CD4-positive, alpha-beta T cell (primary cell): ENCODE measurements at regions not wholly inside any gene's neighbourhood (a gene's known extent, or its start where the extent isn't known, plus 50 kb on each side); places are given as distances from the start of the nearest gene placed in this dataset.

ENCODE experiments used
- ATAC-seq: fragments of 200-7000 bp; cut with Tn5 transposase; one replicate; pipeline ENCODE4 v1.10.0; 2022; ENCODE audit warnings: mild to moderate bottlenecking; ENCODE audit not compliant: poor library complexity
- CTCF ChIA-PET: fragments of 350-600 bp; sonication (Branson Sonifier 250); formaldehyde crosslinking; loops from one replicate; lab custom pipeline; 2021; ENCODE audit warnings: antibody characterized with exemption, inconsistent platforms; lab: Charles Lee
- POLR2A ChIA-PET: fragments of 350-600 bp; sonication (Branson Sonifier 250); formaldehyde crosslinking; loops from one replicate; lab custom pipeline; 2021; ENCODE audit warnings: antibody characterized with exemption, inconsistent platforms; lab: Charles Lee
- DNase-seq, 14 experiments: peaks; one replicate each; pipeline ENCODE4 v3.0.0-alpha.2; 2013 to 2020; ENCODE audit warnings: mixed read lengths in 2 of 14
- H3K27ac ChIP-seq, 2 donors: one replicate each; pipeline versions ENCODE4 v1.5.1 to v1.7.0; 2013; ENCODE audit warnings: low read length in 2 of 2, low read depth in 1 of 2, mild to moderate bottlenecking in 1 of 2
- H3K27me3 ChIP-seq, 2 experiments: 1 replicate in 1 of 2; 2 replicates in 1 of 2; pipeline versions ENCODE4 v1.6.1 to v1.7.0; 2013; ENCODE audit warnings: low read length in 2 of 2, control low read depth in 1 of 2, mild to moderate bottlenecking in 1 of 2, moderate library complexity in 1 of 2; ENCODE audit not compliant: insufficient read depth in 2 of 2, control insufficient read depth in 1 of 2
- H3K36me3 ChIP-seq: one replicate; pipeline ENCODE4 v1.6.1; 2013; ENCODE audit warnings: low read length, control low read depth; ENCODE audit not compliant: insufficient read depth
- H3K4me1 ChIP-seq: one replicate; pipeline ENCODE4 v1.6.1; 2013; ENCODE audit warnings: low read length, control low read depth; ENCODE audit not compliant: insufficient read depth
- H3K4me3 ChIP-seq: one replicate; pipeline ENCODE4 v1.5.1; 2013; ENCODE audit warnings: mild to moderate bottlenecking, low read length, moderate library complexity
- H3K9me3 ChIP-seq, 2 experiments: 1 replicate in 1 of 2; 2 replicates in 1 of 2; pipeline versions ENCODE4 v1.6.1 to v1.7.0; 2013; ENCODE audit warnings: low read length in 2 of 2, mild to moderate bottlenecking in 2 of 2, control low read depth in 1 of 2, moderate library complexity in 1 of 2; ENCODE audit not compliant: control insufficient read depth in 1 of 2, insufficient read depth in 1 of 2
- H3K27ac Mint-ChIP-seq: one replicate; pipeline ENCODE4 v1.8.0; 2020; ENCODE audit warnings: mixed read lengths
- H3K27me3 Mint-ChIP-seq: one replicate; pipeline ENCODE4 v1.8.0; 2021; ENCODE audit warnings: mixed read lengths
- H3K36me3 Mint-ChIP-seq: one replicate; pipeline ENCODE4 v1.8.0; 2021; ENCODE audit warnings: low read depth, mixed read lengths
- H3K4me1 Mint-ChIP-seq: one replicate; pipeline ENCODE4 v1.8.0; 2021; ENCODE audit warnings: low read depth, mixed read lengths
- H3K4me3 Mint-ChIP-seq: one replicate; pipeline ENCODE4 v1.8.0; 2020; ENCODE audit warnings: mild to moderate bottlenecking, mixed read lengths
- H3K9me3 Mint-ChIP-seq: one replicate; pipeline ENCODE4 v1.8.0; 2020; ENCODE audit warnings: mixed read lengths
- intact Hi-C, 2 experiments: fragments of 100-400 bp; cut with DNase I in 1 of 2; cut with micrococcal nuclease in 1 of 2; formaldehyde crosslinking; loops; one replicate each; pipeline versions ENCODE4 v1.15.1 to v1.9.0; 2023 to 2025; cut with DNase I, micrococcal nuclease
- TF ChIP-seq, protein P1 (sequence below): fragments of 200-600 bp; IDR thresholded peaks from one replicate; pipeline ENCODE4 v1.8.0; 2022; ENCODE audit warnings: antibody characterized with exemption, mild to moderate bottlenecking

DNA sequence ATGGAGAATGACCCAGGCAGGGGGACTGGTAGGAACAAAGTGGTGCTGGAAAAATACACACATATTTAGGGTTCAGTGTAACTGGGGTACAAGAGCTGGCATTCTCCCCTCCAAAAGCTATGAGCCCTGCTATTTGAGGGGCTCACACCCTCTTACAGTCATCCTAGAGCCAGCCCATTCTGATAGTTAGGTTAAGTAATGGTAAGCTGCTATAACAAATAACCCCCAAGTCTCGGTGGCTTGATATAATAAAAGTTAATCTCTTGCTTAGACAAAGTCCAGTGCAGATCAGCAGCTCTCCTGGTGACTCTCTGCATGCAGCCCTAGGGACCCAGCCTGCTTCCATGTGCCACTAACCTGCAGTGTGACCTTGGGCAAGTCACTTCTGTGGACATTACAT is 234.9 kb upstream of the HES1 start:
- POLR2A ChIA-PET, result no interaction called here
- Mint-ChIP-seq H3K4me3 (no peak overlapping the region), H3K27me3 (no peaks in the 10 kb centered on the region)

DNA sequence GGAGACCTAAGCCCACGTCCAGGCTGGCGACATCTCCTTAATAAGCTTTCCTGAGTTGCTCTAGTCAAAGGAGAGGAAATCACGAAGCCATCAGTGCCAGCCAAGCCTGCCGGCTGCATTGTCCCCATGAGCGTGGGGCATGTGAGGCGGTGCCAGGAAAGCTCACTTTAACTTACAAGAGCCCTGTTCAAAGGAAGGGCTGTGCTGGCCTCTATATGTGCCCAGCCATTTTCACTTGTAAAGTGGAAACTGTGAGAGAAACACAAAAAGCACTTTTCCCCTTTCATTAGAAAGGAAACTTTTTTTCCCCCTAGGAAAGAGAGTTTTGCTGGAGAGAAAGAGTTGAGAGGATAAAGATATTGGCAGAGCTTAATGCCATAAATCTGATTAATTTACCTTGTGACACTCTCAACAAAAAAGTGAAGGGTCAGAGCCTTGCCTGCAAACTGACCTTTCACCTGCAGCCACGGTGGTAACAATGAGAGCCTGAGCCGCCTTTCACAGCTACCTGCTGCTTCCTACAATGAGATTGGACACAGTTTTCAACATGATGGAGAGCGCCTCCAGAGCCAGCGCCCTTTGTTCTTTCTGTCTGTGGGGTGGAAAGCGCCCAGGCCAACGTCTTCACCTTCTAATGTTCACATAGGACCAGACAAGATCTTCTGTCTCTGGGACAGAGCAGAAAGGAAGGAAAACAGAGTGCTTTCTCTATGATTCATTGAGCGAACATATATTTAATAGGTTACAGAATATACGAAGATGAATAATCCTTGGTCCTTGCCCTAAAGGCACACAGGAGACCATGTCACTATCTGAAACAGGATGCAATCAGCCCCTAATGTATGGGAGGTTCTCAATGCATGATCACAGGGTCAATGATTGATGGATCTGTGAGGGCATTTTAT is 233.1 kb upstream of the HES1 start:
- no peaks in the 10 kb centered on the region for H3K36me3 Mint-ChIP-seq
- TF ChIP-seq, protein P1, sequence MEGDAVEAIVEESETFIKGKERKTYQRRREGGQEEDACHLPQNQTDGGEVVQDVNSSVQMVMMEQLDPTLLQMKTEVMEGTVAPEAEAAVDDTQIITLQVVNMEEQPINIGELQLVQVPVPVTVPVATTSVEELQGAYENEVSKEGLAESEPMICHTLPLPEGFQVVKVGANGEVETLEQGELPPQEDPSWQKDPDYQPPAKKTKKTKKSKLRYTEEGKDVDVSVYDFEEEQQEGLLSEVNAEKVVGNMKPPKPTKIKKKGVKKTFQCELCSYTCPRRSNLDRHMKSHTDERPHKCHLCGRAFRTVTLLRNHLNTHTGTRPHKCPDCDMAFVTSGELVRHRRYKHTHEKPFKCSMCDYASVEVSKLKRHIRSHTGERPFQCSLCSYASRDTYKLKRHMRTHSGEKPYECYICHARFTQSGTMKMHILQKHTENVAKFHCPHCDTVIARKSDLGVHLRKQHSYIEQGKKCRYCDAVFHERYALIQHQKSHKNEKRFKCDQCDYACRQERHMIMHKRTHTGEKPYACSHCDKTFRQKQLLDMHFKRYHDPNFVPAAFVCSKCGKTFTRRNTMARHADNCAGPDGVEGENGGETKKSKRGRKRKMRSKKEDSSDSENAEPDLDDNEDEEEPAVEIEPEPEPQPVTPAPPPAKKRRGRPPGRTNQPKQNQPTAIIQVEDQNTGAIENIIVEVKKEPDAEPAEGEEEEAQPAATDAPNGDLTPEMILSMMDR, result no peak

More for the DNA sequence above, 234.9 kb upstream of the HES1 start:
- Histone ChIP-seq H3K4me1 (no peaks in the 10 kb centered on the region), H3K27me3 (peaks cover 0 to 3% of the 10 kb centered on the region in 2 experiments), H3K9me3 (no peaks in the 10 kb centered on the region), H3K27ac (no peak overlapping the region), H3K36me3 (no peaks in the 10 kb centered on the region), H3K4me3 (no peak overlapping the region)
- ATAC-seq, result no peak
- TF ChIP-seq, protein P1, result no peak
- CTCF ChIA-PET, result no interaction called here
- intact Hi-C loops, result no loop called here
- Mint-ChIP-seq H3K4me1 (peaks cover 8% of the 10 kb centered on the region), H3K36me3 (no peaks in the 10 kb centered on the region), H3K9me3 (no peaks in the 10 kb centered on the region), H3K27ac (no peak overlapping the region)
- DNase-seq, result no peak

DNA sequence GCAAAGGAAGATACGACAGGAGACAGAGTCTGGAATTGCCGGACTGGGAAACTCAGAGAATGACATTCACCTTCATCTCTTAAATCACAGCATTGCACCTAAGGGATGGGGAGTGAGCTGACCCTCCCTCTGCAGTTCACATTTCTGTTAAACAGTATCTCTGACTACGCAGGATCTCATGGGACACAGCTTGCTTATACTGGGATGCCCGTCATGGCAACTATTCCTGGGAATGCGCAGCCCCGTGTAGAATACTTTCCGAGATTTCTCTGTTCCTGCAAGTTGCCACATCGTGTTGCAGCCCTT is 232.5 kb upstream of the HES1 start:
- Histone ChIP-seq H3K9me3 (no peaks in the 10 kb centered on the region), H3K36me3 (no peaks in the 10 kb centered on the region), H3K4me1 (no peaks in the 10 kb centered on the region), H3K4me3 (no peak overlapping the region), H3K27me3 (peaks cover 0 to 3% of the 10 kb centered on the region in 2 experiments), H3K27ac (no peak overlapping the region)
- DNase-seq, result no peak
- peaks cover 5% of the 10 kb centered on the region for H3K9me3 Mint-ChIP-seq
- no peaks in the 10 kb centered on the region for H3K36me3 Mint-ChIP-seq
- TF ChIP-seq, protein P1, result no peak
- no peak overlapping the region for H3K4me3 Mint-ChIP-seq
- ChIA-PET CTCF (no interaction called here), POLR2A (no interaction called here)
- no peak overlapping the region for H3K27ac Mint-ChIP-seq
- intact Hi-C loops, result no loop called here
- no peaks in the 10 kb centered on the region for H3K27me3 Mint-ChIP-seq
- no peak for ATAC-seq
- H3K4me1 Mint-ChIP-seq, result peaks cover 4% of the 10 kb centered on the region

More for the DNA sequence above, 233.1 kb upstream of the HES1 start:
- ATAC-seq (no peak), DNase-seq (no peak)
- H3K9me3 ChIP-seq, result no peaks in the 10 kb centered on the region
- no peaks in the 10 kb centered on the region for H3K36me3 ChIP-seq
- POLR2A ChIA-PET, result no interaction called here
- Mint-ChIP-seq H3K4me3 (no peak overlapping the region), H3K4me1 (peaks cover 5% of the 10 kb centered on the region), H3K27me3 (no peaks in the 10 kb centered on the region), H3K9me3 (no peaks in the 10 kb centered on the region), H3K27ac (no peak overlapping the region)
- intact Hi-C loops, result no loop called here
- H3K4me3 ChIP-seq, result no peak overlapping the region
- peaks cover 0 to 3% of the 10 kb centered on the region in 2 experiments for H3K27me3 ChIP-seq
- H3K27ac ChIP-seq, result no peak overlapping the region
- CTCF ChIA-PET, result no interaction called here
- no peaks in the 10 kb centered on the region for H3K4me1 ChIP-seq
